NCI-H1417 (cell line): ENCODE measurements at regions not wholly inside any gene's neighbourhood (a gene's known extent, or its start where the extent isn't known, plus 50 kb on each side); places are given as distances from the start of the nearest gene placed in this dataset.
"Not testable (repeated sequence)": the region's sequence is repeated elsewhere in the genome, so short reads cannot be mapped to it uniquely, and the experiment has no call there.

Source experiments
- DNase-seq, 3 experiments: peaks; one replicate each; lab custom pipeline; 2025; lab: John Stamatoyannopoulos, UW

- no peak for DNase-seq
Observed at GRCh38 chrX:42442745-42443144, 335.2 kb downstream of the PPP1R2C start.

DNA sequence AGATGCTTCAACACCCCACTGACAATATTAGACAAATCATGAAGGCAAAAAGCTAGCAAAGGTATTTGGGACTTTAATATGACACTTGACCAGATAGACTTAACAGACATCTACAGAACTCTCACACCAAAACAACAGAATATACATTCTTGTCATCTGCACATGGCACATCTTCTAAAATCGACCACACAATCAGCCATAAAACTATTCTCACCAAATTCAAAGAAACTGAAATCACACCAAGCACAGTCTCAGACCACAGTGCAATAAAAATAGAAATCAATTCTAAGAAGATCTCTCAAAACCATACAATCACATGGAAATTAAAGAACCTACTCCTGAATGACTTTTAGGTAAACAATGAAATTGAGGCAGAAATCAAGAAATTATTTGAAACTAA lies 340.8 kb downstream of the PPP1R2C start:
- no peak for DNase-seq

GRCh38 chrX:42434458-42435166 lies 343.4 kb downstream of the PPP1R2C start:
- no peak for DNase-seq

GRCh38 chrX:42432552-42432951 lies 345.4 kb downstream of the PPP1R2C start:
- no peak for DNase-seq

- no peak for DNase-seq
Observed at GRCh38 chrX:42422961-42423360, 355.0 kb downstream of the PPP1R2C start.

DNA sequence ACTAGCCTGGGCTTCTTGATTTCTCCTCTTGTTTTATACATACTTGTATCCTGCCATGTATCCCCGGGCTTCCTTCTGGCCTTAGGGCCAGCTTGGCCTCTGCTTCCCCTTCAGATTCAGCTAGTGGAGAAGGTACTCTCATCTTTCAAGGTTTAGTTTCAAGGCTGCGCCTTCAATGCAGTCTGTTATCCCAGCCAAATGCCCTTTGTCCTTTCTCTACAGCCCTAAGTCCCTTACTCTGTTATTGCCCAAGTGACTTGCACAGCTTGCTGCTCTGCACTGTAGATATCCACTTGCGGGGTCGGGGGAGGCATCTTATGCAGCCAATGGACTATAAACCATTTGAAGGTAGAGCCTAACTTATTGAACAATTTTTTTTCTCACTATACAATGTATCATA lies 357.5 kb downstream of the PPP1R2C start:
- DNase-seq: no peak

- no peak for DNase-seq
Observed at GRCh38 chrX:42415636-42416035, 362.3 kb downstream of the PPP1R2C start.

DNA sequence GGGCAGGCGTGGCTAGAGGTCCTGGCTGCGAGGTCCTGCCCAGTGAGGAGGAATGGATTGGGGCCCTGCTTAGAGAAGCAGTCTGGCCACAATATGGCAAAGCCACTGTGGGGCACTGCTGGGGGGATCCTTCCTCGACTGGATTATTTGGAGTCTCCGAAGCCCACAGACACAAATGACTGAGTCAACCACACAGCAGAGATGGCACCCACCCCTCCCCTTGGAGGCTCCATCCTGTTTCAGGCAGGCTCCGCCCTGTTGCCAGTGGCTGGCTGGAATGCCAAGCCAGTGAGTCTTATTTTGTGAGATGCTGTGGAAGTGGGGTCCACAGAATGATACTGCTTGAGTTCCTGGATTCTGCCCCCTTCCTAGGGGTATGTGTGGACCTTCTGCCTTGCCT lies 363.9 kb downstream of the PPP1R2C start:
- no peak for DNase-seq

- DNase-seq: no peak
Observed at GRCh38 chrX:42399632-42400024, 378.3 kb downstream of the PPP1R2C start.

DNA sequence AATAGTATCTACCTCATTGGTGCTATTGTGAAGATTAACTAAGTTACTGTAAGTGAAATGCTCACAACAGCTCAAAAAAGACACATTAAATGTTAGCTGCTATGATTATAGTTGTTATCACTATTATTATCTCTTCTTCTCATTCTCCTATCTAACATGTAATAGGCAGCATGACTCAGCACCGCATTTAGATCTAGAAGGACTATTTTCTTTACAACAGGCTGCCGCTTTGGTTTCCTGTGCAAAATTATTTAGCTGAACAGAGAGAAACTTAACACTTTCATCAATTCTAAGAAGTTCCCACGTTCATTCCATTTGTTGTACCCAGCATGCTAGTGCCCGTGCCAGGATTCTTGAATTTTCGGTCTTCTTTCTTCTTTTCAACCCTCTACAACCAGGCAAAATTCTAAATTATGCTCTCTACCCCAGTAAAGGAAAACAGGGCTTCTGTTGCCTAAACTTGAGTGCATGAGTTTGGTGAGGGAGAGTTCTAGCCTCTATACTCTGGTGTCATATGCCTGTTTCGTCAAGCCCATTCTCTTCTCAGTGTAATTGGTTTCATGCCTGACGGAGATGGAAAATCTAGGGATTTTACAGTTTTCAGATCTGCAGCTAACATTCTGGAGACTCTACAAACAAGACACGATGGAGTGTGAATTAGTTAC lies 378.9 kb downstream of the PPP1R2C start:
- DNase-seq: no peak

- no peak for DNase-seq
Observed at GRCh38 chrX:42396136-42396535, 381.8 kb downstream of the PPP1R2C start.

- DNase-seq: no peak
Observed at GRCh38 chrX:42392846-42393245, 385.1 kb downstream of the PPP1R2C start.

DNA sequence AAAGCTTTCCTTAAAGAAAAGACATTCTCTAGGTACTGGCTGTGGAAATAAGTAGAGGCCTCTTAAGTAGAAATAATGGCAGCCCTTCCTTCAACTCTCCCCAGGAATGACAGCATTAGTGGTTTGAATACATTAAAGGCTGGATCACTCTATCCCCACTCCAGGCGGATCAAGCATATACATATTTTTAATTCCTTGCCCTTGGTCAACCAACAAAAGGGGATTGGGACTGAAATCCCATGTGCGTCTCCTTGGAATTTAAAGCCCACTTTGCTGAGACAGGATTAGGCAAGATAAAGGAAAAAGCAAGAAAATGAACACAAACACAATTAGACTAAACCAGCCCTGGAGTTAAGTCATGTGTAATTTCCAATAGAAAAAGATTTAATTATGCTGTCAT lies 391.3 kb downstream of the PPP1R2C start:
- no peak for DNase-seq

DNA sequence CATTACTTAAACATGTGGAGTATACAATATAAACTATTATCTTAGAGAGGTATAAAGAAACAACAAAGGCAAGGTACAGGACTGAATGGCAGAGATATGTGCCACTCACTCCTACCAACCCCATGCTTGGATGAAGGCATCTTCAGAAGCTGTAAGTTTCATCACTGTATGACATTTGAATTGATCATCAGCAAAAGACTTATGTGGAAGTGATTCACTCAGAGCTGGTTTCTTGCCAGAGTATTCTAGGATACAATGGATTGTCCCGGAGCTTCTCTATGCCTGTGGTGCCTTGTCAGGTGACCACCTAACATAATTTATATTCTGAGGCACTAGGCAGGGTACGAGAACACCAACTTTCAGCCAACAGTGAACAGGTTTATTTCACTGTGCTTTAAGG lies 392.2 kb downstream of the PPP1R2C start:
- DNase-seq: no peak

GRCh38 chrX:42384956-42385355 lies 393.0 kb downstream of the PPP1R2C start:
- no peak for DNase-seq

- no peak for DNase-seq
Observed at GRCh38 chrX:42378857-42379256, 399.1 kb downstream of the PPP1R2C start.

GRCh38 chrX:42375086-42375485 lies 402.9 kb downstream of the PPP1R2C start:
- DNase-seq: no peak

- no peak for DNase-seq
Observed at GRCh38 chrX:42366181-42366580, 411.8 kb downstream of the PPP1R2C start.

- no peak for DNase-seq
Observed at GRCh38 chrX:42362219-42362618, 415.7 kb downstream of the PPP1R2C start.

DNA sequence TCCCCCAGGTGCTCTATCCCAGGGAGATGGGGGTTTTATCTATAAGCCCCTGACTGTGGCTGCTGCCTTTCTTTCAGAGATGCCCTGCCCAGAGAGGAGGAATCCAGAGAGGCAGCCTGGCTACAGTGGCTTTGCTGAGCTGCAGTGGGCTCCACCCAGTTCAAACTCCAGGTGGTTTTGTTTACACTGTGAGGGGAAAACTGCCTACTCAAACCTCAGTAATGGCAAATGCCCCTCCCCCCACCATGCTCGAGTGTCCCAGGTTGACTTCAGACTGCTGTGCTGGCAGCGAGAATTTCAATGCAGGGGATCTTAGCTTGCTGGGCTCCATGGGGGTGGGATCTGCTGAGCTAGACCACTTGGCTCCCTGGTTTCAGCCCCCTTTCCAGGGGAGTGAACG lies 419.6 kb upstream of the CASK start:
- not testable (repeated sequence) for DNase-seq
